Liver (tissue), 8 donors: ENCODE measurements at regions not wholly inside any gene's neighbourhood (a gene's known extent, or its start where the extent isn't known, plus 50 kb on each side); places are given as distances from the start of the nearest gene placed in this dataset.

Experiments
- DNase-seq: peaks from one replicate; pipeline ENCODE4 v3.0.0-alpha.2; 2017; ENCODE audit warnings: low spot score
- H3K27ac ChIP-seq, 2 donors: one replicate each; pipeline ENCODE4 v1.7.0; 2013; ENCODE audit warnings: inconsistent platforms in 2 of 2, low read length in 2 of 2, control low read depth in 1 of 2, low read depth in 1 of 2, mild to moderate bottlenecking in 1 of 2
- H3K27me3 ChIP-seq, 4 donors: one replicate each; pipeline versions ENCODE4 v1.6.1 to v1.7.0; 2013; ENCODE audit warnings: low read length in 3 of 4, inconsistent platforms in 1 of 4, mild to moderate bottlenecking in 1 of 4, moderate library complexity in 1 of 4; ENCODE audit not compliant: control insufficient read depth in 4 of 4, insufficient read depth in 4 of 4
- H3K36me3 ChIP-seq, 4 donors: one replicate each; pipeline versions ENCODE4 v1.6.1 to v1.7.0; 2013; ENCODE audit warnings: low read length in 3 of 4, mild to moderate bottlenecking in 3 of 4, low read depth in 1 of 4, moderate library complexity in 1 of 4; ENCODE audit not compliant: control insufficient read depth in 4 of 4, insufficient read depth in 3 of 4
- H3K4me1 ChIP-seq, 4 donors: one replicate each; pipeline versions ENCODE4 v1.6.1 to v1.7.0; 2013; ENCODE audit warnings: low read length in 3 of 4, mild to moderate bottlenecking in 3 of 4, moderate library complexity in 1 of 4; ENCODE audit not compliant: control insufficient read depth in 4 of 4, insufficient read depth in 4 of 4
- H3K4me3 ChIP-seq, 3 donors: one replicate each; pipeline versions ENCODE4 v1.6.1 to v1.7.0; 2013; ENCODE audit warnings: low read length in 3 of 3, control low read depth in 1 of 3, low read depth in 1 of 3, mild to moderate bottlenecking in 1 of 3
- H3K9ac ChIP-seq, 2 donors: one replicate each; pipeline ENCODE4 v1.7.0; 2013; ENCODE audit warnings: low read length in 2 of 2, mild to moderate bottlenecking in 2 of 2, moderate library complexity in 2 of 2, control low read depth in 1 of 2, low read depth in 1 of 2
- H3K9me3 ChIP-seq, 4 donors: one replicate each; pipeline versions ENCODE4 v1.6.1 to v1.7.0; 2013; ENCODE audit warnings: low read length in 3 of 4; ENCODE audit not compliant: control insufficient read depth in 4 of 4
- EGR1 ChIP-seq, 2 donors: IDR thresholded peaks; 2 replicates each; pipeline ENCODE4 v1.6.1; 2016 to 2018; ENCODE audit warnings: antibody characterized with exemption in 2 of 2, low read depth in 2 of 2
- FOXA1 ChIP-seq: IDR thresholded peaks from 2 replicates; pipeline ENCODE4 v1.6.1; 2016; ENCODE audit warnings: antibody characterized with exemption
- FOXA2 ChIP-seq: IDR thresholded peaks from 2 replicates; pipeline ENCODE4 v1.6.1; 2016; ENCODE audit warnings: antibody characterized with exemption
- GABPA ChIP-seq, 2 donors: IDR thresholded peaks in 1 of 2; conservative IDR thresholded peaks in 1 of 2; 2 replicates each; pipeline ENCODE4 v1.6.1; 2016; ENCODE audit warnings: antibody characterized with exemption in 2 of 2, mild to moderate bottlenecking in 1 of 2, moderate library complexity in 1 of 2
- HNF4A ChIP-seq, 2 donors: conservative IDR thresholded peaks; 2 replicates each; pipeline ENCODE4 v1.6.1; 2016; ENCODE audit warnings: antibody characterized with exemption in 2 of 2, mild to moderate bottlenecking in 2 of 2
- HNF4G ChIP-seq: IDR thresholded peaks from 2 replicates; pipeline ENCODE4 v1.6.1; 2016; ENCODE audit warnings: antibody characterized with exemption
- JUND ChIP-seq, 2 donors: IDR thresholded peaks; 2 replicates each; pipeline ENCODE4 v1.6.1; 2016; ENCODE audit warnings: antibody characterized with exemption in 2 of 2
- NR2F2 ChIP-seq: IDR thresholded peaks from 2 replicates; pipeline ENCODE4 v1.6.1; 2016; ENCODE audit warnings: antibody characterized with exemption
- RAD21 ChIP-seq, 2 donors: IDR thresholded peaks; 2 replicates each; pipeline ENCODE4 v1.6.1; 2016; ENCODE audit warnings: antibody characterized with exemption in 2 of 2, mild to moderate bottlenecking in 2 of 2
- RXRA ChIP-seq, 2 donors: IDR thresholded peaks; 2 replicates each; pipeline ENCODE4 v1.6.1; 2017 to 2018; ENCODE audit warnings: antibody characterized with exemption in 2 of 2, mild to moderate bottlenecking in 1 of 2
- SP1 ChIP-seq: IDR thresholded peaks from 2 replicates; pipeline ENCODE4 v1.6.1; 2018; ENCODE audit warnings: antibody characterized with exemption, mild to moderate bottlenecking
- TAF1 ChIP-seq: conservative IDR thresholded peaks from 2 replicates; pipeline ENCODE4 v1.6.1; 2016; ENCODE audit warnings: antibody characterized with exemption, mild to moderate bottlenecking
- YY1 ChIP-seq: IDR thresholded peaks from 2 replicates; pipeline ENCODE4 v1.6.1; 2016; ENCODE audit warnings: antibody characterized with exemption, mild to moderate bottlenecking
- WGBS: extraction: QIAGEN DNeasy Blood & Tissue Kit; methylation state at CpG from one replicate; pipeline ENCODE4 v1.1.7; 2013; 5-methylcytosine and 5-hydroxymethylcytosine counted together
- TF ChIP-seq, protein P1 (sequence below): fragments of 150-350 bp; IDR thresholded peaks from 2 replicates; pipeline ENCODE4 v1.5.1; 2017; ENCODE audit warnings: improper control_type of control experiment, low read depth, low read length; ENCODE audit not compliant: missing input control
- TF ChIP-seq, protein P2 (sequence below): IDR thresholded peaks from 2 replicates; pipeline ENCODE4 v1.6.1; 2016; ENCODE audit warnings: antibody characterized with exemption
- TF ChIP-seq, protein P3 (sequence below): IDR thresholded peaks from 2 replicates; pipeline ENCODE4 v1.6.1; 2016; ENCODE audit warnings: antibody characterized with exemption, mild to moderate bottlenecking
- TF ChIP-seq, protein P4 (sequence below): IDR thresholded peaks from 2 replicates; pipeline ENCODE4 v1.6.1; 2016; ENCODE audit warnings: antibody characterized with exemption
- TF ChIP-seq, protein P5 (sequence below): IDR thresholded peaks from 2 replicates; pipeline ENCODE4 v1.6.1; 2016; ENCODE audit warnings: antibody characterized with exemption
- donor health status: healthy.
- donor health status: healthy.
- donor health status: healthy.
- donor health status: healthy.
- donor health status: healthy.

DNA sequence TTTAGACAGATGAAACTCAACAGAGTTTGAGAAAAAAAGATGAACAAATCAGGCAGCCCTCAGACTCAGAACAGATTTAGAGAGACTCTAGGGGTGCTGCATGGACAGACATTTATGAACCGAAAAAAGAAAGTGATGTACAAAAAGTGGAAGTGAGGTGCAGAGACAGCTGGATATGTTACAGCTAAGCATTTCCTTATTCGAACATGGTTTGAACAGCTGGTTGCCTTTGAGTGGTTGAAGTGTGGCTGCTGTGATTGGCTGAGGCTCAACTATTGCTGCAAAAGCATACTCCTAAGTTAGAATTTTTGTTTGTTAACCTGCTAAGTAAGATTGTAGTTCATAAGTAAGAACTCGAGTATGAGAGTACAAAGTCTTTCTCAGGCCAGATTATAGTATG lies 331.5 kb upstream of the PABPC4L start:
- TF ChIP-seq FOXA1 (no peak), YY1 (no peak), GABPA (IDR thresholded peaks at IDR 0.05 in 1 of 2, conservative IDR thresholded peaks at IDR 0.05 in 1 of 2) (no peak), TAF1 (no peak), JUND (IDR thresholded peaks at IDR 0.05) (no peak), HNF4G (no peak), EGR1 (IDR thresholded peaks at IDR 0.05; ENCODE audit: low read depth in 2 of 2) (no peak), NR2F2 (no peak)
- TF ChIP-seq, protein P1, sequence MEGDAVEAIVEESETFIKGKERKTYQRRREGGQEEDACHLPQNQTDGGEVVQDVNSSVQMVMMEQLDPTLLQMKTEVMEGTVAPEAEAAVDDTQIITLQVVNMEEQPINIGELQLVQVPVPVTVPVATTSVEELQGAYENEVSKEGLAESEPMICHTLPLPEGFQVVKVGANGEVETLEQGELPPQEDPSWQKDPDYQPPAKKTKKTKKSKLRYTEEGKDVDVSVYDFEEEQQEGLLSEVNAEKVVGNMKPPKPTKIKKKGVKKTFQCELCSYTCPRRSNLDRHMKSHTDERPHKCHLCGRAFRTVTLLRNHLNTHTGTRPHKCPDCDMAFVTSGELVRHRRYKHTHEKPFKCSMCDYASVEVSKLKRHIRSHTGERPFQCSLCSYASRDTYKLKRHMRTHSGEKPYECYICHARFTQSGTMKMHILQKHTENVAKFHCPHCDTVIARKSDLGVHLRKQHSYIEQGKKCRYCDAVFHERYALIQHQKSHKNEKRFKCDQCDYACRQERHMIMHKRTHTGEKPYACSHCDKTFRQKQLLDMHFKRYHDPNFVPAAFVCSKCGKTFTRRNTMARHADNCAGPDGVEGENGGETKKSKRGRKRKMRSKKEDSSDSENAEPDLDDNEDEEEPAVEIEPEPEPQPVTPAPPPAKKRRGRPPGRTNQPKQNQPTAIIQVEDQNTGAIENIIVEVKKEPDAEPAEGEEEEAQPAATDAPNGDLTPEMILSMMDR = no peak
- TF ChIP-seq, protein P2, sequence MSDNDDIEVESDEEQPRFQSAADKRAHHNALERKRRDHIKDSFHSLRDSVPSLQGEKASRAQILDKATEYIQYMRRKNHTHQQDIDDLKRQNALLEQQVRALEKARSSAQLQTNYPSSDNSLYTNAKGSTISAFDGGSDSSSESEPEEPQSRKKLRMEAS = no peak
- TF ChIP-seq, protein P3, sequence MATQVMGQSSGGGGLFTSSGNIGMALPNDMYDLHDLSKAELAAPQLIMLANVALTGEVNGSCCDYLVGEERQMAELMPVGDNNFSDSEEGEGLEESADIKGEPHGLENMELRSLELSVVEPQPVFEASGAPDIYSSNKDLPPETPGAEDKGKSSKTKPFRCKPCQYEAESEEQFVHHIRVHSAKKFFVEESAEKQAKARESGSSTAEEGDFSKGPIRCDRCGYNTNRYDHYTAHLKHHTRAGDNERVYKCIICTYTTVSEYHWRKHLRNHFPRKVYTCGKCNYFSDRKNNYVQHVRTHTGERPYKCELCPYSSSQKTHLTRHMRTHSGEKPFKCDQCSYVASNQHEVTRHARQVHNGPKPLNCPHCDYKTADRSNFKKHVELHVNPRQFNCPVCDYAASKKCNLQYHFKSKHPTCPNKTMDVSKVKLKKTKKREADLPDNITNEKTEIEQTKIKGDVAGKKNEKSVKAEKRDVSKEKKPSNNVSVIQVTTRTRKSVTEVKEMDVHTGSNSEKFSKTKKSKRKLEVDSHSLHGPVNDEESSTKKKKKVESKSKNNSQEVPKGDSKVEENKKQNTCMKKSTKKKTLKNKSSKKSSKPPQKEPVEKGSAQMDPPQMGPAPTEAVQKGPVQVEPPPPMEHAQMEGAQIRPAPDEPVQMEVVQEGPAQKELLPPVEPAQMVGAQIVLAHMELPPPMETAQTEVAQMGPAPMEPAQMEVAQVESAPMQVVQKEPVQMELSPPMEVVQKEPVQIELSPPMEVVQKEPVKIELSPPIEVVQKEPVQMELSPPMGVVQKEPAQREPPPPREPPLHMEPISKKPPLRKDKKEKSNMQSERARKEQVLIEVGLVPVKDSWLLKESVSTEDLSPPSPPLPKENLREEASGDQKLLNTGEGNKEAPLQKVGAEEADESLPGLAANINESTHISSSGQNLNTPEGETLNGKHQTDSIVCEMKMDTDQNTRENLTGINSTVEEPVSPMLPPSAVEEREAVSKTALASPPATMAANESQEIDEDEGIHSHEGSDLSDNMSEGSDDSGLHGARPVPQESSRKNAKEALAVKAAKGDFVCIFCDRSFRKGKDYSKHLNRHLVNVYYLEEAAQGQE = no peak
- no peaks in the 10 kb centered on the region for H3K9me3 ChIP-seq
- no peak overlapping the region for H3K4me3 ChIP-seq
- H3K9ac ChIP-seq = no peak overlapping the region
- no peaks in the 10 kb centered on the region for H3K36me3 ChIP-seq
- H3K27me3 ChIP-seq = no peaks in the 10 kb centered on the region
- no peak for DNase-seq
- H3K4me1 ChIP-seq = no peaks in the 10 kb centered on the region
- WGBS = 63% methylated on average over 3 of the region's 3 CpGs
- no peak overlapping the region for H3K27ac ChIP-seq

DNA sequence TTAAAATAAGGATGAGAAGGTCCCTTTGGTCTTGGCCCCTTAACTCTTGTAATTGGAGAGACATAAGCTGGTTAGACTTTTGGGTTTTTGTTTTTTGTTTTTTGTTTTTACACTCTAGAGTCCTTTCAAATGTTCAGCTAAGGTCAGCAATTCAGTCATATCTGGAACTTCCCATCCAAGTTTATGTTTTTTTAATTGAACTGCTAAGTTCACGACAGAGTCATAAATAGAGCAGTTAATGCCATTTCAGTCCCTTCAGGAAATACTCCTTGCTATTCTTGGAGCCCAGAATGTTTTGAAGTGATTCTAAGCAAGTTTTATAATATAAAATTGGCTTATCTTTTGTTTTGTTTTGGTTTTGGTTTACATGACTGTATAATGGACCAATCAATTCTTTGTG lies 329.4 kb upstream of the PABPC4L start:
- Histone ChIP-seq H3K36me3 (no peaks in the 10 kb centered on the region), H3K9ac (no peak overlapping the region), H3K27me3 (no peaks in the 10 kb centered on the region), H3K9me3 (no peaks in the 10 kb centered on the region), H3K4me1 (no peaks in the 10 kb centered on the region), H3K27ac (no peak overlapping the region), H3K4me3 (no peak overlapping the region)
- DNase-seq = no peak
- 49% methylated on average over 1 of the region's 1 CpG for WGBS
- TF ChIP-seq TAF1 = no peak
- no peak for TF ChIP-seq NR2F2
- no peak for TF ChIP-seq JUND (IDR thresholded peaks at IDR 0.05)
- no peak for TF ChIP-seq HNF4G
- no peak for TF ChIP-seq RXRA (IDR thresholded peaks at IDR 0.05)
- no peak for TF ChIP-seq SP1
- TF ChIP-seq, protein P3 = no peak
- no peak for TF ChIP-seq FOXA2
- TF ChIP-seq, protein P4, sequence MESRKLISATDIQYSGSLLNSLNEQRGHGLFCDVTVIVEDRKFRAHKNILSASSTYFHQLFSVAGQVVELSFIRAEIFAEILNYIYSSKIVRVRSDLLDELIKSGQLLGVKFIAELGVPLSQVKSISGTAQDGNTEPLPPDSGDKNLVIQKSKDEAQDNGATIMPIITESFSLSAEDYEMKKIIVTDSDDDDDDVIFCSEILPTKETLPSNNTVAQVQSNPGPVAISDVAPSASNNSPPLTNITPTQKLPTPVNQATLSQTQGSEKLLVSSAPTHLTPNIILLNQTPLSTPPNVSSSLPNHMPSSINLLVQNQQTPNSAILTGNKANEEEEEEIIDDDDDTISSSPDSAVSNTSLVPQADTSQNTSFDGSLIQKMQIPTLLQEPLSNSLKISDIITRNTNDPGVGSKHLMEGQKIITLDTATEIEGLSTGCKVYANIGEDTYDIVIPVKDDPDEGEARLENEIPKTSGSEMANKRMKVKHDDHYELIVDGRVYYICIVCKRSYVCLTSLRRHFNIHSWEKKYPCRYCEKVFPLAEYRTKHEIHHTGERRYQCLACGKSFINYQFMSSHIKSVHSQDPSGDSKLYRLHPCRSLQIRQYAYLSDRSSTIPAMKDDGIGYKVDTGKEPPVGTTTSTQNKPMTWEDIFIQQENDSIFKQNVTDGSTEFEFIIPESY = no peak
- no peak for TF ChIP-seq GABPA (IDR thresholded peaks at IDR 0.05 in 1 of 2, conservative IDR thresholded peaks at IDR 0.05 in 1 of 2)
- TF ChIP-seq, protein P1 = no peak
- TF ChIP-seq HNF4A (conservative IDR thresholded peaks at IDR 0.05) = no peak
- TF ChIP-seq YY1 = no peak
- TF ChIP-seq RAD21 (IDR thresholded peaks at IDR 0.05) = no peak
- TF ChIP-seq FOXA1 = no peak
- no peak for TF ChIP-seq EGR1 (IDR thresholded peaks at IDR 0.05; ENCODE audit: low read depth in 2 of 2)
- TF ChIP-seq, protein P5, sequence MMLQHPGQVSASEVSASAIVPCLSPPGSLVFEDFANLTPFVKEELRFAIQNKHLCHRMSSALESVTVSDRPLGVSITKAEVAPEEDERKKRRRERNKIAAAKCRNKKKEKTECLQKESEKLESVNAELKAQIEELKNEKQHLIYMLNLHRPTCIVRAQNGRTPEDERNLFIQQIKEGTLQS = no peak
- TF ChIP-seq, protein P2 = no peak
